GM19467 (cell line): ENCODE measurements at regions not wholly inside any gene's neighbourhood (a gene's known extent, or its start where the extent isn't known, plus 50 kb on each side); places are given as distances from the start of the nearest gene placed in this dataset.
A peak's percentile ranks its signal among the peaks of the same experiment; 100 is the strongest.

Experiments
- ATAC-seq: cut with Tn5 transposase; IDR thresholded peaks from one replicate; pipeline ENCODE4 v1.9.1; 2021; ENCODE audit warnings: mild to moderate bottlenecking, moderate library complexity; ENCODE audit not compliant: unreplicated experiment

- no peak for ATAC-seq
Observed at GRCh38 chr14:58780185-58780584, 142.4 kb downstream of the DACT1 start.

GRCh38 chr14:58780605-58781004, 142.8 kb downstream of the DACT1 start:
- ATAC-seq = no peak

DNA sequence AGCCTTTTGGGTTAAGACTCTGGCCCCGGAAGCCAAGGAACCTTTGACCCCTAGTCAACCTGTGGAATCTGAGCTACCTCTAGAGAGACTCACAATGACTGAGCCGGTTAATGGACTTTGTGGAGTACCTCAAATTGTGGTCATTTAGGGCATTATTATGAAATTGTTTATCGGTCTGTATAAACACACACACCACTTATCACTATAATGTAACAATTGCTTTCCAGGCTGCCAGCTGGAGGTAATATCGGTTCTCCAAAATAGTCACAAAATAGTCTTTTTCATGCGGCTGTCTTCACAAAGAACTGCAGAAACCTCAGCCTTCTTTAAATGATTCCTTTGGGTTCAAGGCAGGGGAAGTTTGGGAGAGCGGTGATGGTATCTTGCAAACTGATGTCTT, 144.2 kb downstream of the DACT1 start:
- ATAC-seq = no peak

GRCh38 chr14:58783792-58784511, 146.2 kb downstream of the DACT1 start:
- ATAC-seq = no peak

DNA sequence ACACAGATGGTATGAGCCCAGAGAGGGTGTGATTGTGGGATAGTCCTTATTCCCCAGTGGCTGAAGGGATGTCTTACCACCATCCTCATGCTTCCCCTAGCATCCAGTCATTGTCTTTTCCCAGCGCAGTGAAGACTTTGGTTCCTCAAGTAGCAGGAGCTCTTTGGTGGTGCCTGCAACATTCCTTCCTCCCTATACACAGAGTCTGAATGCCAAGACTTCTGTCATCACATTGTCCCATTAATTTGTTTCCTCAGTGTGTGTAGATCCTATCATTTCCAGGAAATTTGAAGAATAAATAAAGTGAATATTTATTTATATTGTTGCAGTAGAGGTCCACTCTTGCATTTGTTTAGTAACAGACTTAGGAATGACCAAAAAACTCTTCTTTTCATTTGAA, 147.2 kb downstream of the DACT1 start:
- no peak for ATAC-seq

DNA sequence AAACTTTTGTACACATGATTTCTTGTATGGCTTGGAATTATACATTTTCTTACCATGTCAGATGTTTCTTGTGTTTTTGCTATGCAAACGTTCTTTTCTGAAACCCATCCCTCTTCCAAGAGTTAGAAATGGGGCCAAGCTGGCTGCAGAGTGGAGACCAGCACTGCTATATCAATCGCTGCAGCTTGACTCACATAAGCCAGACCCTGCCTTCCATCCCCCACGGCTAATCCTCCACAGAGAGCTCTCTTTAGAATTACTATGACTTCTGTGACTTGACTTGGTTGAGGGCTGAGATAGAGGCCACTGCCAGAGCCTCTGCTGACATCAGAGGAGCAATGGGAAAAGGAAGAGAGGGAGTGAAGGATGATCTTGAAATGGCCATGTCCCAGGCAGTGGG, 147.9 kb downstream of the DACT1 start:
- ATAC-seq = no peak

GRCh38 chr14:58787592-58787991, 149.8 kb downstream of the DACT1 start:
- ATAC-seq = no peak

DNA sequence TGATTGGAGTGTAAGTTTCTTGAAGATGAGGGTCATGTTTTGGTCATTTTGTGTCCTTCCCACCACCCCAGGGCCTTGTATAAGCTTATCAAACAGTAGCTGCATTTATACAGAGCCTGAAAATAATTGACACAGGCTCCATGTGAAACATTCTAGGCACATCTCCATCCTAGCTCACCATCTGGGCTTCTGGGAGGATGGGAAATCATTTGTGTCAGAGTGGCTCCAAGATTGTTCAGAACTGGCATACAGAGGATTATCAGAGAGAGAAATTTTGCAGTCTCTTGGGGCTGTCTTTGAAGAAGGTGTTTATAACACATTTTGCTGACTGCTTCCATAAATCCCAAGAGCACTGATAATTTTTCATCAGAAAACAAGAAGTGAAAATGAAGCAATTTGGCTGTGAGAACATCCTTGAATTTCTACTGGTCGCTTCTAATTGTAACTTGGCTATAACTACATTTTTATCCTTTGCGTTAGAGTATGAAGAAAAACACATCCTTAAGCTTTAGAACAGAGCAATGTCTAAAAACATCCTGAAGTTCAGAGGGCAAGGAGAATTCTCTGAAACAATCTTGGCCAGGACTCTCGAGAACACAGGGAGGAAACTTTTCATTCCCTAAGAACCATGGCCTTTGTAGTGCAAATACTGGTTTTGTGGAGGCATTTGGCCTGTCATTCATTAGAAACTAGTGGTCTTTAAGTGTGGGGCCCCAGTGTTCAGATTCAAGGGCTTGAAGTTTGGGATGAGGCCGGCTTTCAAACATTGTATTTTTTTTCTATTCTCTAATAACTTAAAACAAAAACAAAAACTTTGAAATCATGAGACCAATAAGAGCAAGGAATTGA, 151.1 kb downstream of the DACT1 start:
- no peak for ATAC-seq

- ATAC-seq = no peak
Observed at GRCh38 chr14:58789736-58790135, 152.0 kb downstream of the DACT1 start.

GRCh38 chr14:58792416-58792815, 154.7 kb downstream of the DACT1 start:
- no peak for ATAC-seq

DNA sequence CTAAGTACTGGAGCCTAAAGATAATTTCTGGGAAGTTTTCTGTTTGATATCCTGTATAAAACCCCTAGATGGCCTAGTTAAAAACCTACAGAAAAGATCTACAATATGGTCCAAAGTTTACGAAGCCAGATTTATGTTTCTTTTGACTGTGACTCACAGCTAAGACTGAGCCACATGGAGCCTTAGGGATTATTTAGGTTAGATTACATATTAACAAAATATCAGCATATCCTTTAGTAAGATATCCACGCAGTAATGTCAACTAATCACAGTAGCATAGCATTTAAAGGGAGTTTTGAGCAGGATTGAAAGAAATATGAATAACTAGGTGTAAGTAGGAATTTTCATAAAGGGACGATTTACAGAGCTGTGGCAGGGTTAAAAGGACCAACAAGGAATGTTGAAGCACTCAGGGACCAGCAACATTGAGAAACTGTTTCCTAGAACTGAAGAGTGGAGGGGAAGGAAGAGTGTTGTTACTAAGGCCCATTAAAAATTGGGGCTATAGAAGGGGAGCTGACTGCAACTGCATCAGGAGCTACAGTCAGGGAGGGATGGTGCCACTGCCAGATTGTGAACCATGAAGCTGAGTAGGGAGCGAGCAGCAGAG, 155.5 kb downstream of the DACT1 start:
- ATAC-seq = no peak

GRCh38 chr14:58794993-58795762, 157.4 kb downstream of the DACT1 start:
- no peak for ATAC-seq

DNA sequence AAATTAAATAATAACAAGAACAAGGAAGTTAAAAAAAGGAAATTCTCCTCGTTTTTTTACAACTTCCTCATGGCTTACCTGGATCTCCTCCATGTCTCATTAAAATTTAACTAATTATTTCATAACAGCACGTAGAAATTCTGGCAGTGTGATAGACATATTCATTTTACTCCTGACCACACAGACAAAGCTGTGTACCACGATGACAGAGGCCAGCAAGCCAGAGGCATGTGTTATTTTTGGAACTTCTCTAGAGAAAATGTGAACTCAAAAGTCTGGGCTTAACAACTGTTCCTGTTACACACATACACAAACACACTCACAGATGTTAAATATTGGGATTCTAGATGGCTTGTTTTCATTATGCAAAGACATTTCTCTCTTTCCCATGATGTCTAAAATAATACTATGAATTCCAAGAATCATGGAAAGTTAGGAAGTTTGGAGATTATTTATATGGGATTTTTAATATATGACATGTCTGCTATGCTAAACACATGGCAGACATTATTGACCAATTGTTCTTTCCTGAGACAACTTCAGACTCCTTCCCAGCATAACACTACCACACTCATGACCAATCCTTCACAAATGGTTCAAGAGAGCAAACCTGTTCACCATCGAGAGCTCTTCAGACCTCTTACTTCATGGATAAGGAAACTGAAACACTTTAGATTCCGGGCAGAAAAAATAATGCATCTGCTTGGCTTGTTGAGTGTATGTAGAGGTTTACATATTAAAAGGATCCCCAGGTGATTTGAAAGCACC, 158.7 kb downstream of the DACT1 start:
- ATAC-seq = no peak

DNA sequence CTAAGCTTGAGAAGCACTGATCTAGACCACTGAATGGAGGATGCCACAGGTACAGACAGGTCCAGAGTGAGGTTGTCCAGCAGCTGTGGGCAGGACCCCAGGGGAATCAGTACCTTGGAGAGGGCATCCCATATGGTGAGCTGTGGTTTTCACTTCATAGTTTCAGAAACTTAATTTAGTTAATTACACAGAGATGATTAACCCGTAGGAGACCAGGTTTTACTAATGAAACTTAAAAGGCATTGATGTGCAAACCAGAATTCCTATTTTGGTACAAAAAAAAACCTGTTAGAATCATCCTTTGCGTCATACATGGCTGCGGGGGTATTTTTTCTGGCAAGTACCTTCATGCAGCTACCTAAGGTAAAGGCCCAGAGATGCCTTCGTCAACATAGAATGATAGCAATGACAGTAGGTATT, 159.3 kb downstream of the DACT1 start:
- peak; percentile 81 for ATAC-seq

GRCh38 chr14:58798173-58798572, 160.4 kb downstream of the DACT1 start:
- ATAC-seq = no peak

GRCh38 chr14:58801086-58801485, 163.3 kb downstream of the DACT1 start:
- no peak for ATAC-seq

DNA sequence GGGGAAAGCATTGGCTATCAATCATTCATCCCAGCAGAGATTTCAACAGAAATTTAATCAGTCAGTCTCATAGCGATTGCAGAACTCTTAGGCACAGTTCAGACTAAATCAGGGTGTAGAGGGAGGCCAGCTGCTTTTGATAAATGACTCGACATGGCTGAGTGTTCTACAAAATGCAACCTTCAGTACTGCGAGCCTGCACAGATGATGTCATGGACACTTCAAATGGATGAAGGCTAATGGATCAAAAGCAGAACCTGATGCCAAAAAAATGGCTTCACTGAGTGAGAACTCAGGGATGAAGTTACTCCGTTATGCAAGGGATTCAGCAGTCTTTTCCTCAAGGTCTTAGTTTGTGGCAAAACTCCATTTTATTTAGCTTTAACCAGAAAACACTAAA, 167.3 kb downstream of the DACT1 start:
- ATAC-seq = no peak

DNA sequence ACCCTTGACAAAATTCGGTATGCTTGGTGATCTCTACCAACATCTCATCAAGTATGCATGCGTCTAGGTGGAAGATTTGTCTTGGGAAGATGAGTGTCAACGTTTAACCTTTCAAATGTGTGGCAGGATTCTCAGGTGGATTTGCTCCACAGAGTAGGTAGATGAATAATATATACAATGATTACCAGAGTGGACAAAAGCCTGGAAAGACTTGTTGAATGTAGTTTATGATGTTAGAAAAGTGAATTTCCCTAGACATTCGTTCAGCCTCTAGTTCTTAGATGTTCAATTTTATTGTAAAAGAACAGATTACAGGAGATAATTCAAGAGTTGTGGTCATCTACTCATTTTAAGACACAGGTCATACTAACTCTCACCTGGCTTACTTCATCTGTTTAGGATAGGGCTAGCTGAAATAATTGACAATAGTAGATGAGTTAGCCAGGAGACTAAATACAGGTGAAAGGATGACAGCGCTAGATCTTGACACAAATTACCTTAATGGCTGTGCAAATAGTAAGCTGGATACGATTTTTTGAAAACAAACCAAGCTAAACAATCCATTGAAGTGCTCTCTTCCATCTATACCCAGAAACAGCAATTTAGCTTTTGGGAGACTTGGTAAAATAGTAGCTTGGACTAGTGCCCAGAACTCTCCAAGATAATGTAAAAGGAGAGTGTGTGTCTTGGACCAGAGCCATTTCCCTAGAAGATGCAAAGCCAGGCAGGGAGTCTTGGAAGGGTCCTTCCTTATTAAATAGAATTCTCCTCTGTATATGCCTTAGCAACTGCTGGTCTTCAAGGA, 168.0 kb downstream of the DACT1 start:
- ATAC-seq = no peak

DNA sequence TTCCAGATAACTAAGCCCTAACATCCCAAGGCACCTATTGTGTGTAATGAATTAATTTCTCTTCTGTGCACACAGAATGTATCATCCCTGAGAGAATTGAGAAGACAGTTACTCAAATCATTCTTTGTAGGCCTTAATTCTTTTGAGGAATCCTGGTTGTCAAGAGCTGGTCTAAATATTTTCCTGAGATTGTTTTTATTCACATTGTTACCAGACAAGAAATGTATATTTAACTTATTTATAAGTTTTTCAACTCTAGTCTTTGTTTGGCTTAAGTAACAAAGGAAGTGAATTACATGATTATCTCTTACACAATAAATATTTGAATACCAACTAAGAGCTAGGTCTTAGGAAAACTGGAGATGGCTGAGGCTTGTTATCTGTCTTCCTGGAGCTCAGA, 169.4 kb downstream of the DACT1 start:
- no peak for ATAC-seq

GRCh38 chr14:58808828-58809227, 171.1 kb downstream of the DACT1 start:
- ATAC-seq = no peak
